IMR-90 (cell line): ENCODE measurements at regions not wholly inside any gene's neighbourhood (a gene's known extent, or its start where the extent isn't known, plus 50 kb on each side); places are given as distances from the start of the nearest gene placed in this dataset.

Experiments
- ATAC-seq: fragments of 200-7000 bp; cut with Tn5 transposase; 2 replicates; pipeline ENCODE4 v1.9.1; 2020; ENCODE audit warnings: low read depth, mild to moderate bottlenecking, moderate library complexity
- BruUV-seq: library from RNA; stranded (reverse); fragments of 400-500 nt; replicated peaks from 2 replicates; lab custom pipeline; 2021; lab: Mats Ljungman, UMichigan
- CTCF ChIA-PET: fragments of 300-600 bp; formaldehyde crosslinking; extraction: SDS; loops from one replicate; lab custom pipeline; 2021; ENCODE audit warnings: antibody characterized with exemption; lab: Yijun Ruan, JAX
- POLR2A ChIA-PET: fragments of 300-600 bp; sonication (Branson Sonifier 250); formaldehyde crosslinking; loops from one replicate; lab custom pipeline; 2022; ENCODE audit warnings: antibody characterized with exemption; ENCODE audit not compliant: unreplicated experiment; lab: Charles Lee
- DNase-seq: peaks from one replicate; pipeline ENCODE4 v3.0.0; 2013
- H2AFZ ChIP-seq: replicated peaks from 2 replicates; pipeline ENCODE3; 2013; ENCODE audit warnings: low read length, mild to moderate bottlenecking; ENCODE audit not compliant: poor library complexity
- H2AK5ac ChIP-seq: 2 replicates; pipeline ENCODE4 v1.6.1; 2013; ENCODE audit warnings: low read depth, low read length, inconsistent platforms
- H2AK9ac ChIP-seq: replicated peaks from 2 replicates; pipeline ENCODE3; 2013; ENCODE audit warnings: mild to moderate bottlenecking, low read depth, low read length, moderate library complexity; ENCODE audit not compliant: poor library complexity
- H2BK120ac ChIP-seq: 2 replicates; pipeline ENCODE4 v1.6.1; 2013; ENCODE audit warnings: low read depth, low read length, inconsistent platforms
- H2BK15ac ChIP-seq: 3 replicates; pipeline ENCODE4 v1.6.1; 2013; ENCODE audit warnings: low read depth, low read length, inconsistent platforms
- H2BK20ac ChIP-seq: 2 replicates; pipeline ENCODE4 v1.6.1; 2013; ENCODE audit warnings: low read depth, mild to moderate bottlenecking, inconsistent platforms, low read length, moderate library complexity
- H2BK5ac ChIP-seq: 2 replicates; pipeline ENCODE4 v1.6.1; 2013; ENCODE audit warnings: mild to moderate bottlenecking, low read depth, low read length, inconsistent platforms; ENCODE audit not compliant: poor library complexity, severe bottlenecking
- H3K14ac ChIP-seq: replicated peaks from 2 replicates; pipeline ENCODE4 v1.6.1; 2013; ENCODE audit warnings: low read depth, low read length, inconsistent platforms
- H3K18ac ChIP-seq: 2 replicates; pipeline ENCODE4 v1.6.1; 2013; ENCODE audit warnings: low read depth, low read length, control low read depth
- H3K23ac ChIP-seq: 2 replicates; pipeline ENCODE4 v1.6.1; 2013; ENCODE audit warnings: low read depth, low read length, inconsistent platforms
- H3K27ac ChIP-seq: 2 replicates; pipeline ENCODE4 v1.5.1; 2013; ENCODE audit warnings: mild to moderate bottlenecking, control low read depth, low read length; ENCODE audit not compliant: insufficient read depth
- H3K27me3 ChIP-seq: 2 replicates; pipeline ENCODE4 v1.6.1; 2013; ENCODE audit warnings: low read length; ENCODE audit not compliant: control insufficient read depth, insufficient read depth
- H3K36me3 ChIP-seq: 2 replicates; pipeline ENCODE4 v1.6.1; 2013; ENCODE audit warnings: low read length, mixed read lengths; ENCODE audit not compliant: control insufficient read depth, insufficient read depth
- H3K4ac ChIP-seq: 2 replicates; pipeline ENCODE4 v1.6.1; 2013; ENCODE audit warnings: low read depth, low read length, inconsistent platforms
- H3K4me1 ChIP-seq: 2 replicates; pipeline ENCODE4 v1.6.1; 2013; ENCODE audit warnings: low read length, mixed read lengths; ENCODE audit not compliant: control insufficient read depth, insufficient read depth
- H3K4me2 ChIP-seq: 2 replicates; pipeline ENCODE4 v1.6.1; 2013; ENCODE audit warnings: low read depth, mild to moderate bottlenecking, control low read depth, low read length, moderate library complexity
- H3K4me3 ChIP-seq: 2 replicates; pipeline ENCODE4 v1.5.1; 2013; ENCODE audit warnings: low read depth, mild to moderate bottlenecking, control low read depth, low read length, moderate library complexity; ENCODE audit not compliant: insufficient read depth
- H3K56ac ChIP-seq: 2 replicates; pipeline ENCODE4 v1.6.1; 2013; ENCODE audit warnings: low read length, inconsistent platforms; ENCODE audit not compliant: insufficient read depth; ENCODE audit errors: extremely low read depth
- H3K79me1 ChIP-seq, 2 experiments: 2 replicates each; pipeline ENCODE4 v1.6.1; 2013; ENCODE audit warnings: low read length in 2 of 2, inconsistent platforms in 1 of 2, low read depth in 1 of 2
- H3K9ac ChIP-seq: 2 replicates; pipeline ENCODE4 v1.6.1; 2013; ENCODE audit warnings: low read depth, low read length, control low read depth
- H3K9me1 ChIP-seq: 2 replicates; pipeline ENCODE4 v1.6.1; 2013; ENCODE audit warnings: low read length, inconsistent platforms; ENCODE audit not compliant: insufficient read depth
- H3K9me3 ChIP-seq: 2 replicates; pipeline ENCODE4 v1.6.1; 2013; ENCODE audit warnings: low read length; ENCODE audit not compliant: control insufficient read depth, insufficient read depth
- H4K20me1 ChIP-seq: 2 replicates; pipeline ENCODE4 v1.6.1; 2013; ENCODE audit warnings: low read length, inconsistent platforms; ENCODE audit not compliant: insufficient read depth
- H4K5ac ChIP-seq: 2 replicates; pipeline ENCODE4 v1.6.1; 2013; ENCODE audit warnings: mild to moderate bottlenecking, low read depth, low read length, control low read depth
- H4K8ac ChIP-seq, 2 experiments: 2 replicates each; pipeline ENCODE4 v1.6.1; 2013; ENCODE audit warnings: low read depth in 2 of 2, low read length in 2 of 2, control low read depth in 1 of 2, inconsistent platforms in 1 of 2
- H4K91ac ChIP-seq: 2 replicates; pipeline ENCODE4 v1.6.1; 2013; ENCODE audit warnings: low read depth, low read length, inconsistent platforms; ENCODE audit not compliant: insufficient read depth
- CEBPB ChIP-seq: IDR thresholded peaks from 2 replicates; pipeline ENCODE4 v1.6.1; 2012; ENCODE audit warnings: low read depth, low read length, improper control_type of control experiment
- ELK1 ChIP-seq: fragments of 150-350 bp; IDR thresholded peaks from 2 replicates; pipeline ENCODE4 v1.6.1; 2016; ENCODE audit warnings: low read depth, mild to moderate bottlenecking, low read length, moderate library complexity, borderline replicate concordance
- FOS ChIP-seq: fragments of 150-350 bp; IDR thresholded peaks from 2 replicates; pipeline ENCODE4 v1.6.1; 2016; ENCODE audit warnings: low read depth, low read length
- MAZ ChIP-seq: IDR thresholded peaks from 2 replicates; pipeline ENCODE4 v1.6.1; 2012; ENCODE audit warnings: low read depth, mild to moderate bottlenecking, low read length, improper control_type of control experiment, moderate library complexity, borderline replicate concordance
- MXI1 ChIP-seq: IDR thresholded peaks from 2 replicates; pipeline ENCODE4 v1.6.1; 2012; ENCODE audit warnings: low read depth, mild to moderate bottlenecking, low read length, moderate library complexity, borderline replicate concordance
- NFE2L2 ChIP-seq: fragments of 150-350 bp; IDR thresholded peaks from 2 replicates; pipeline ENCODE4 v1.6.1; 2016; ENCODE audit warnings: low read depth, mild to moderate bottlenecking, low read length
- POLR2A ChIP-seq: IDR thresholded peaks from 2 replicates; pipeline ENCODE4 v1.6.1; 2012; ENCODE audit warnings: mild to moderate bottlenecking, low read depth, low read length
- RAD21 ChIP-seq: IDR thresholded peaks from 2 replicates; pipeline ENCODE4 v1.6.1; 2012; ENCODE audit warnings: low read length, improper control_type of control experiment
- RCOR1 ChIP-seq: IDR thresholded peaks from 2 replicates; pipeline ENCODE4 v1.6.1; 2012; ENCODE audit warnings: mild to moderate bottlenecking, low read length, improper control_type of control experiment; ENCODE audit not compliant: insufficient replicate concordance
- RFX5 ChIP-seq: IDR thresholded peaks from 2 replicates; pipeline ENCODE4 v1.8.0; 2012; ENCODE audit warnings: low read depth, mild to moderate bottlenecking, low read length, moderate library complexity
- USF2 ChIP-seq: fragments of 150-350 bp; IDR thresholded peaks from 2 replicates; pipeline ENCODE4 v1.6.1; 2017; ENCODE audit warnings: mild to moderate bottlenecking, antibody characterized with exemption, low read length, low read depth
- WGBS, 2 experiments: methylation state at CpG; one replicate each; pipeline versions ENCODE4 v1.1.5 to v1.1.7; 2013; ENCODE audit warnings: missing lambda C conversion rate in 2 of 2; ENCODE audit not compliant: insufficient read length in 1 of 2; ENCODE audit errors: extremely low coverage in 2 of 2; 5-methylcytosine and 5-hydroxymethylcytosine counted together
- dilution Hi-C: fragments of 300-500 bp; cut with HindIII; formaldehyde crosslinking; loops from one replicate; pipeline ENCODE4 v1.14.3; 2018; ENCODE audit warnings: low sequenced_read_pairs; ENCODE audit not compliant: unreplicated experiment
- in situ Hi-C: fragments of 300-500 bp; cut with MboI; formaldehyde crosslinking; loops from 3 replicates; pipeline ENCODE4 v1.14.3; 2019; ENCODE audit warnings: low sequenced_read_pairs, inconsistent platforms, mixed read lengths
- intact Hi-C: fragments of 100-400 bp; cut with micrococcal nuclease; formaldehyde crosslinking; loops from 2 replicates; pipeline ENCODE4 v1.10.0; 2022

GRCh38 chr14:35971965-35972630, 146.0 kb downstream of the BRMS1L start:
- Histone ChIP-seq H3K14ac (no peak overlapping the region), H3K4me2 (no peak overlapping the region), H3K4me1 (no peaks in the 10 kb centered on the region), H3K23ac (no peak overlapping the region), H3K79me1 (no peaks in the 10 kb centered on the region), H4K5ac (no peak overlapping the region), H3K36me3 (no peaks in the 10 kb centered on the region), H4K20me1 (no peaks in the 10 kb centered on the region), H2AFZ (no peak overlapping the region), H3K4me3 (no peak overlapping the region), H2BK5ac (no peak overlapping the region), H3K9ac (no peak overlapping the region), H3K9me3 (no peaks in the 10 kb centered on the region), H2BK15ac (no peak overlapping the region), H3K27ac (no peak overlapping the region), H4K91ac (no peak overlapping the region), H3K4ac (no peak overlapping the region), H3K18ac (no peak overlapping the region), H3K27me3 (no peaks in the 10 kb centered on the region), H3K56ac (no peak overlapping the region), H2BK20ac (no peak overlapping the region), H3K9me1 (no peaks in the 10 kb centered on the region), H2BK120ac (no peak overlapping the region), H2AK9ac (no peak overlapping the region), H4K8ac (no peak overlapping the region), H2AK5ac (no peak overlapping the region)
- POLR2A ChIA-PET = no interaction called here
- in situ Hi-C loops (no loop called here), dilution Hi-C loops (no loop called here), intact Hi-C loops (no loop called here)
- no CpG with 5 or more reads among the region's 1 CpG for whole genome bisulfite sequencing, 2 experiments
- CTCF ChIA-PET = interaction anchor here (0.6 kb wide), 1 partner anchor 93 kb away, joined by 4 read pairs; no protein-coding TSS in a partner anchor
- ATAC-seq (no peak), DNase-seq (no peak)
- no TSS peak for BruUV-seq
- TF ChIP-seq RCOR1 = no peak
- TF ChIP-seq USF2 = no peak
- no peak for TF ChIP-seq RAD21
- TF ChIP-seq RFX5 = no peak
- no peak for TF ChIP-seq POLR2A
- no peak for TF ChIP-seq ELK1
- no peak for TF ChIP-seq CEBPB
- no peak for TF ChIP-seq NFE2L2
- no peak for TF ChIP-seq MXI1
- TF ChIP-seq MAZ = no peak
- no peak for TF ChIP-seq FOS
